ENCODE measurements at regions not wholly inside any gene's neighbourhood (a gene's known extent, or its start where the extent isn't known, plus 50 kb on each side); places are given as distances from the start of the nearest gene placed in this dataset.

- no peaks in the 10 kb centered on the region for H3K36me3 ChIP-seq
- H3K27me3 ChIP-seq (replicated peaks in 1 of 7), result no peaks in the 10 kb centered on the region
- no peaks in the 10 kb centered on the region for H3K4me1 ChIP-seq
- 75 to 100% (median 80%) methylated on average over 1 of the region's 1 CpG for WGBS, 5 donors
- H3K4me3 ChIP-seq, result no peak overlapping the region
- DNase-seq, result no peak
- TF ChIP-seq, protein P1, sequence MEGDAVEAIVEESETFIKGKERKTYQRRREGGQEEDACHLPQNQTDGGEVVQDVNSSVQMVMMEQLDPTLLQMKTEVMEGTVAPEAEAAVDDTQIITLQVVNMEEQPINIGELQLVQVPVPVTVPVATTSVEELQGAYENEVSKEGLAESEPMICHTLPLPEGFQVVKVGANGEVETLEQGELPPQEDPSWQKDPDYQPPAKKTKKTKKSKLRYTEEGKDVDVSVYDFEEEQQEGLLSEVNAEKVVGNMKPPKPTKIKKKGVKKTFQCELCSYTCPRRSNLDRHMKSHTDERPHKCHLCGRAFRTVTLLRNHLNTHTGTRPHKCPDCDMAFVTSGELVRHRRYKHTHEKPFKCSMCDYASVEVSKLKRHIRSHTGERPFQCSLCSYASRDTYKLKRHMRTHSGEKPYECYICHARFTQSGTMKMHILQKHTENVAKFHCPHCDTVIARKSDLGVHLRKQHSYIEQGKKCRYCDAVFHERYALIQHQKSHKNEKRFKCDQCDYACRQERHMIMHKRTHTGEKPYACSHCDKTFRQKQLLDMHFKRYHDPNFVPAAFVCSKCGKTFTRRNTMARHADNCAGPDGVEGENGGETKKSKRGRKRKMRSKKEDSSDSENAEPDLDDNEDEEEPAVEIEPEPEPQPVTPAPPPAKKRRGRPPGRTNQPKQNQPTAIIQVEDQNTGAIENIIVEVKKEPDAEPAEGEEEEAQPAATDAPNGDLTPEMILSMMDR (IDR thresholded peaks at IDR 0.05 in 8 of 11, conservative IDR thresholded peaks at IDR 0.05 in 3 of 11), result no peak
- peaks cover 0 to 6% (median 0%) of the 10 kb centered on the region in 8 donors for H3K9me3 ChIP-seq
- H3K27ac ChIP-seq, result no peak overlapping the region
- intact Hi-C loops (cut with DNase I; ENCODE audit: low total_unique reads), result no loop called here
Measured at GRCh38 chrX:17294561-17294960, 80.4 kb upstream of the NHS start.

DNA sequence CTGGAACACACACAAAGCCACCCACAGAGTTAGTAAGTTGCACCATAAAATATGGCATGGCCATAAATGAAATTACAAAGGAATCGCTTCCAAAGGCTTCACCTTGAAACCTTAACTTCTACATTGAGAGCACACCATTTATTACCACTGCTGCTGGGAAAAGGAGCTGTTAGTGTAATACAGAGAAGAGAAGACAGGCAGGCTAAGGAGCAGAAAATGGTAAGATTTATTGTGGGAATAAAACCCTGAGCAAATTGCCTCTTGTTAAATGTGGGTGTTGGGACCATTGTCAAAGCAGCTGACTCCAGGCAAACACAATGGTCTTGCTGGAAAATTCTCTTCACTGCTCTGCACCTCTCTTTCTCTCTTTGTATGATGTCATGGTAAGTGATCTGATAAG, 79.2 kb upstream of the NHS start:
- no peak for DNase-seq
- 80 to 100% (median 93%) methylated on average over 1 of the region's 1 CpG for WGBS, 5 donors
- no peaks in the 10 kb centered on the region for H3K4me1 ChIP-seq
- no peaks in the 10 kb centered on the region for H3K27me3 ChIP-seq (replicated peaks in 1 of 7)
- H3K9me3 ChIP-seq, result peaks cover 0 to 6% (median 0%) of the 10 kb centered on the region in 8 donors
- intact Hi-C loops (cut with DNase I; ENCODE audit: low total_unique reads), result no loop called here
- H3K4me3 ChIP-seq, result no peak overlapping the region
- TF ChIP-seq POLR2AphosphoS5 (IDR thresholded peaks at IDR 0.05), result no peak
- TF ChIP-seq POLR2A (IDR thresholded peaks at IDR 0.05), result no peak
- TF ChIP-seq, protein P1 (IDR thresholded peaks at IDR 0.05 in 8 of 11, conservative IDR thresholded peaks at IDR 0.05 in 3 of 11), result no peak
- no peak overlapping the region for H3K27ac ChIP-seq
- no peaks in the 10 kb centered on the region for H3K36me3 ChIP-seq

GRCh38 chrX:17298564-17298963, 76.4 kb upstream of the NHS start:
- no peak for DNase-seq
- WGBS, 5 donors, result 63 to 92% (median 89%) methylated on average over 1 of the region's 1 CpG
- peaks cover 0 to 7% (median 0%) of the 10 kb centered on the region in 8 donors for H3K9me3 ChIP-seq
- no peak overlapping the region for H3K4me3 ChIP-seq
- H3K27ac ChIP-seq, result peak overlapping the region in 1 of 8 donors; percentile 28
- H3K4me1 ChIP-seq, result no peaks in the 10 kb centered on the region
- no peaks in the 10 kb centered on the region for H3K27me3 ChIP-seq (replicated peaks in 1 of 7)
- TF ChIP-seq, protein P1 (IDR thresholded peaks at IDR 0.05 in 8 of 11, conservative IDR thresholded peaks at IDR 0.05 in 3 of 11), result no peak
- TF ChIP-seq POLR2AphosphoS5 (IDR thresholded peaks at IDR 0.05) (no peak), POLR2A (IDR thresholded peaks at IDR 0.05) (no peak)
- intact Hi-C loops (cut with DNase I; ENCODE audit: low total_unique reads), result no loop called here
- H3K36me3 ChIP-seq, result no peaks in the 10 kb centered on the region

GRCh38 chrX:17299206-17299605, 75.8 kb upstream of the NHS start:
- Histone ChIP-seq H3K4me3 (no peak overlapping the region), H3K36me3 (no peaks in the 10 kb centered on the region), H3K9me3 (peaks cover 0 to 13% (median 0%) of the 10 kb centered on the region in 8 donors), H3K27me3 (replicated peaks in 1 of 7) (no peaks in the 10 kb centered on the region), H3K27ac (peak overlapping the region in 1 of 8 donors; percentile 28), H3K4me1 (no peaks in the 10 kb centered on the region)
- no peak for DNase-seq
- WGBS, 5 donors, result 76 to 86% (median 81%) methylated on average over 5 of the region's 5 CpGs
- no peak for TF ChIP-seq POLR2AphosphoS5 (IDR thresholded peaks at IDR 0.05)
- TF ChIP-seq, protein P1 (IDR thresholded peaks at IDR 0.05 in 8 of 11, conservative IDR thresholded peaks at IDR 0.05 in 3 of 11), result no peak
- no peak for TF ChIP-seq POLR2A (IDR thresholded peaks at IDR 0.05)
- intact Hi-C loops (cut with DNase I; ENCODE audit: low total_unique reads), result no loop called here

Measured in spleen (tissue), 11 donors.